ENCODE measurements at regions not wholly inside any gene's neighbourhood (a gene's known extent, or its start where the extent isn't known, plus 50 kb on each side); places are given as distances from the start of the nearest gene placed in this dataset.

GRCh38 chr21:43352154-43352537 is 74.8 kb downstream of the SIK1 start (continued):
- TF ChIP-seq, protein P1, sequence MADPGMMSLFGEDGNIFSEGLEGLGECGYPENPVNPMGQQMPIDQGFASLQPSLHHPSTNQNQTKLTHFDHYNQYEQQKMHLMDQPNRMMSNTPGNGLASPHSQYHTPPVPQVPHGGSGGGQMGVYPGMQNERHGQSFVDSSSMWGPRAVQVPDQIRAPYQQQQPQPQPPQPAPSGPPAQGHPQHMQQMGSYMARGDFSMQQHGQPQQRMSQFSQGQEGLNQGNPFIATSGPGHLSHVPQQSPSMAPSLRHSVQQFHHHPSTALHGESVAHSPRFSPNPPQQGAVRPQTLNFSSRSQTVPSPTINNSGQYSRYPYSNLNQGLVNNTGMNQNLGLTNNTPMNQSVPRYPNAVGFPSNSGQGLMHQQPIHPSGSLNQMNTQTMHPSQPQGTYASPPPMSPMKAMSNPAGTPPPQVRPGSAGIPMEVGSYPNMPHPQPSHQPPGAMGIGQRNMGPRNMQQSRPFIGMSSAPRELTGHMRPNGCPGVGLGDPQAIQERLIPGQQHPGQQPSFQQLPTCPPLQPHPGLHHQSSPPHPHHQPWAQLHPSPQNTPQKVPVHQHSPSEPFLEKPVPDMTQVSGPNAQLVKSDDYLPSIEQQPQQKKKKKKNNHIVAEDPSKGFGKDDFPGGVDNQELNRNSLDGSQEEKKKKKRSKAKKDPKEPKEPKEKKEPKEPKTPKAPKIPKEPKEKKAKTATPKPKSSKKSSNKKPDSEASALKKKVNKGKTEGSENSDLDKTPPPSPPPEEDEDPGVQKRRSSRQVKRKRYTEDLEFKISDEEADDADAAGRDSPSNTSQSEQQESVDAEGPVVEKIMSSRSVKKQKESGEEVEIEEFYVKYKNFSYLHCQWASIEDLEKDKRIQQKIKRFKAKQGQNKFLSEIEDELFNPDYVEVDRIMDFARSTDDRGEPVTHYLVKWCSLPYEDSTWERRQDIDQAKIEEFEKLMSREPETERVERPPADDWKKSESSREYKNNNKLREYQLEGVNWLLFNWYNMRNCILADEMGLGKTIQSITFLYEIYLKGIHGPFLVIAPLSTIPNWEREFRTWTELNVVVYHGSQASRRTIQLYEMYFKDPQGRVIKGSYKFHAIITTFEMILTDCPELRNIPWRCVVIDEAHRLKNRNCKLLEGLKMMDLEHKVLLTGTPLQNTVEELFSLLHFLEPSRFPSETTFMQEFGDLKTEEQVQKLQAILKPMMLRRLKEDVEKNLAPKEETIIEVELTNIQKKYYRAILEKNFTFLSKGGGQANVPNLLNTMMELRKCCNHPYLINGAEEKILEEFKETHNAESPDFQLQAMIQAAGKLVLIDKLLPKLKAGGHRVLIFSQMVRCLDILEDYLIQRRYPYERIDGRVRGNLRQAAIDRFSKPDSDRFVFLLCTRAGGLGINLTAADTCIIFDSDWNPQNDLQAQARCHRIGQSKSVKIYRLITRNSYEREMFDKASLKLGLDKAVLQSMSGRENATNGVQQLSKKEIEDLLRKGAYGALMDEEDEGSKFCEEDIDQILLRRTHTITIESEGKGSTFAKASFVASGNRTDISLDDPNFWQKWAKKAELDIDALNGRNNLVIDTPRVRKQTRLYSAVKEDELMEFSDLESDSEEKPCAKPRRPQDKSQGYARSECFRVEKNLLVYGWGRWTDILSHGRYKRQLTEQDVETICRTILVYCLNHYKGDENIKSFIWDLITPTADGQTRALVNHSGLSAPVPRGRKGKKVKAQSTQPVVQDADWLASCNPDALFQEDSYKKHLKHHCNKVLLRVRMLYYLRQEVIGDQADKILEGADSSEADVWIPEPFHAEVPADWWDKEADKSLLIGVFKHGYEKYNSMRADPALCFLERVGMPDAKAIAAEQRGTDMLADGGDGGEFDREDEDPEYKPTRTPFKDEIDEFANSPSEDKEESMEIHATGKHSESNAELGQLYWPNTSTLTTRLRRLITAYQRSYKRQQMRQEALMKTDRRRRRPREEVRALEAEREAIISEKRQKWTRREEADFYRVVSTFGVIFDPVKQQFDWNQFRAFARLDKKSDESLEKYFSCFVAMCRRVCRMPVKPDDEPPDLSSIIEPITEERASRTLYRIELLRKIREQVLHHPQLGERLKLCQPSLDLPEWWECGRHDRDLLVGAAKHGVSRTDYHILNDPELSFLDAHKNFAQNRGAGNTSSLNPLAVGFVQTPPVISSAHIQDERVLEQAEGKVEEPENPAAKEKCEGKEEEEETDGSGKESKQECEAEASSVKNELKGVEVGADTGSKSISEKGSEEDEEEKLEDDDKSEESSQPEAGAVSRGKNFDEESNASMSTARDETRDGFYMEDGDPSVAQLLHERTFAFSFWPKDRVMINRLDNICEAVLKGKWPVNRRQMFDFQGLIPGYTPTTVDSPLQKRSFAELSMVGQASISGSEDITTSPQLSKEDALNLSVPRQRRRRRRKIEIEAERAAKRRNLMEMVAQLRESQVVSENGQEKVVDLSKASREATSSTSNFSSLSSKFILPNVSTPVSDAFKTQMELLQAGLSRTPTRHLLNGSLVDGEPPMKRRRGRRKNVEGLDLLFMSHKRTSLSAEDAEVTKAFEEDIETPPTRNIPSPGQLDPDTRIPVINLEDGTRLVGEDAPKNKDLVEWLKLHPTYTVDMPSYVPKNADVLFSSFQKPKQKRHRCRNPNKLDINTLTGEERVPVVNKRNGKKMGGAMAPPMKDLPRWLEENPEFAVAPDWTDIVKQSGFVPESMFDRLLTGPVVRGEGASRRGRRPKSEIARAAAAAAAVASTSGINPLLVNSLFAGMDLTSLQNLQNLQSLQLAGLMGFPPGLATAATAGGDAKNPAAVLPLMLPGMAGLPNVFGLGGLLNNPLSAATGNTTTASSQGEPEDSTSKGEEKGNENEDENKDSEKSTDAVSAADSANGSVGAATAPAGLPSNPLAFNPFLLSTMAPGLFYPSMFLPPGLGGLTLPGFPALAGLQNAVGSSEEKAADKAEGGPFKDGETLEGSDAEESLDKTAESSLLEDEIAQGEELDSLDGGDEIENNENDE (IDR thresholded peaks at IDR 0.05; ENCODE audit: insufficient replicate concordance, low read length), result no peak
- no peak for TF ChIP-seq SP1 (IDR thresholded peaks at IDR 0.05; ENCODE audit: low read depth, low read length)
- TF ChIP-seq BACH1 (IDR thresholded peaks at IDR 0.05; ENCODE audit: low read length), result no peak
- no peak for TF ChIP-seq CTBP2 (IDR thresholded peaks at IDR 0.05; ENCODE audit: borderline replicate concordance, insufficient read depth, insufficient read length, low read length)
- TF ChIP-seq NANOG (IDR thresholded peaks at IDR 0.05; ENCODE audit: insufficient read depth, low read depth, low read length, poor library complexity, severe bottlenecking), result no peak
- no peak for TF ChIP-seq TEAD4 (IDR thresholded peaks at IDR 0.05; ENCODE audit: low read depth, low read length)
- TF ChIP-seq GTF2F1 (IDR thresholded peaks at IDR 0.05; ENCODE audit: borderline replicate concordance, low read depth, low read length), result no peak
- no peak for TF ChIP-seq NRF1 (IDR thresholded peaks at IDR 0.05; ENCODE audit: low read depth, low read length)
- TF ChIP-seq JUN (IDR thresholded peaks at IDR 0.05; ENCODE audit: low read depth, low read length), result no peak
- TF ChIP-seq TAF7 (optimal IDR thresholded peaks at IDR 0.05; ENCODE audit: borderline replicate concordance, low read depth, low read length), result no peak
- no peak for TF ChIP-seq CHD2 (IDR thresholded peaks at IDR 0.05; ENCODE audit: low read length)
- TF ChIP-seq JUND (IDR thresholded peaks at IDR 0.05; ENCODE audit: low read length), result no peak

Data from H1 (cell line).